HG03457 (cell line): ENCODE measurements at regions not wholly inside any gene's neighbourhood (a gene's known extent, or its start where the extent isn't known, plus 50 kb on each side); places are given as distances from the start of the nearest gene placed in this dataset.
"Not testable (repeated sequence)": the region's sequence is repeated elsewhere in the genome, so short reads cannot be mapped to it uniquely, and the experiment has no call there.

Experiments
- ATAC-seq: cut with Tn5 transposase; IDR thresholded peaks from one replicate; pipeline ENCODE4 v1.9.1; 2021; ENCODE audit warnings: moderate number of reproducible peaks; ENCODE audit not compliant: unreplicated experiment

DNA sequence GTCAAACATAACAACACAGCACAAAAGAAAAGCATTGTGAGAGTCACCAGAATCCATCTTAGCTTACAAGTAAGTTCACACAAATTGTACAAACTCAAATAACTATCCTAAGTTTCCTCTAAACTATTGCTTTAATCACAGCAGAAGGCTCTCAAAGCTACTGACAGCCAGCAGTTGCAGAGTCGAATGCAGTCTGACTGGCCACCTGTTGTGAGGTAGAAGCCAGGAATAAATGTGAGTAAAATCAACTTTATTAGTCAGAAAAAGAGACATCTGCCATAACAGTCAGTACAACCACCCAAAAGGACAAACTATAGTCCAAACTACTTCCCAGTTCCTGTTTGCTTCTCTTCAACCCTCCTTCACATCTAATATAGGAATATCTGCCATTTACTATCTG lies 231.7 kb upstream of the USP15 start:
- no peak for ATAC-seq

DNA sequence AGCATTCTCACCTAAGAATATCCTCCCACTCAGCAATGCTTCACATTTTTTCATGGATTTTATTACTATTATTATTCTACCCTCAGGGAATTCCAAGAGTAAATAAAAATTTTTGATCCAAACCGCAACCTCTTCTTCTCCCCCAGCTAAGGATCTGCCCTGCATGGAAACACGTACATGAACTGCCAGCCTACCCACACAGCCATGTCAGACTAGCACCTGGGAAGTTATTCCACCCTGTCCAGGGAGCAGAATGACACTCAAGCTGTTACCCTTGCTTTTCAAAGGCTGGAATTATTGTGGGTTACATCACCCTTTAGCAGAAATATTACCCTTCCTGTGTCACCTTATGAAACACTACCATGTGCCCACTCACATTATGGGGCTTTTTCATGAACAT lies 227.3 kb upstream of the USP15 start:
- no peak for ATAC-seq

DNA sequence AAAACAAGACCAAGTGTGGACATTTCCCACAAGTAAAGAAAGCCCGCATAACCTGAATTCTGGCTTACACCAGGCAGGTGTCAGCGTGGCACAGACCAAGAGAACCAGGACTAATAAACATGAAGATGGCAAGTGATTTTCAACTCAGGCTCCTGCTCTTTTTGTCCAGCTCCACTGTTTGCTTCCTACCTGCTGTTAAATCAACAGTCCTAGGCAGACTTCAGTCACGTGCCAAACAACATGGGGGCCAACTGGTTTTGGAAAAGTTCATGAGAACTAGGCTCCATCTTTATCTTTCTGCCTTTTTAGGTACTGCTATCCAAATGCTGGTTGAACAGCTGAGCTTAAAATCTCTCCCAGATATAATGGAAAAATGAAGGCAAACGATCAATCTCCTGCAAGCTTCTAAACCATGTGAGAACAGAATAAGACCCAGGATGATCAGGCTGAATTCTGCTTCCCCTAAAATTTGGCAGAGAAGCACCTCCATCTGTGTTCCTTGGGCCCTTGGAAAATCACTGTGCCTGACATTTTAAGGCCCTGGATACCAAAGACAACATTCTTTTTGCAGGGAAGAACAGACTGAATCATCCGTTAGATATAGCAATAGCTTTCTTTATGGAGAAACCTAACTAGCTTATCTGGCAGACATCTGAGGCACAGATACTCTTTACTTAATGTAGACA lies 215.6 kb upstream of the USP15 start:
- no peak for ATAC-seq

DNA sequence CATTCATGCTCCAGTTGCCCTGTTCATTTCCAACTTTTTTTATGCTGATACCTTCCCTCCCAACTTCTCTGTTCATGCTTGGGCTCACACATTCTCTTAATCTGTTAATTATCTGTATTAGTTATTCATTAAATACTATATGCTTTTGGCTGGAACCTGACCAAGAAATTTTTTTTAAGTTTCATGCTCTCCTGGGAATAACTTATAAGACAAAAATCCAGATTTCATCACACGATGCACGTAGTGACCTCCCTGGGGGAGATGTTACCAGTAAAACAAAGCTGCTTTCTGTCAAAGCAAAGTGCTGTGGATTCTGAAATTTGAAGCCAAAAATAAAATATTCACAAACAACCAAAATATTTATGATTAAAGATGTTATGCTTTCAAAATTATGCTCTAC lies 215.0 kb upstream of the USP15 start:
- no peak for ATAC-seq

DNA sequence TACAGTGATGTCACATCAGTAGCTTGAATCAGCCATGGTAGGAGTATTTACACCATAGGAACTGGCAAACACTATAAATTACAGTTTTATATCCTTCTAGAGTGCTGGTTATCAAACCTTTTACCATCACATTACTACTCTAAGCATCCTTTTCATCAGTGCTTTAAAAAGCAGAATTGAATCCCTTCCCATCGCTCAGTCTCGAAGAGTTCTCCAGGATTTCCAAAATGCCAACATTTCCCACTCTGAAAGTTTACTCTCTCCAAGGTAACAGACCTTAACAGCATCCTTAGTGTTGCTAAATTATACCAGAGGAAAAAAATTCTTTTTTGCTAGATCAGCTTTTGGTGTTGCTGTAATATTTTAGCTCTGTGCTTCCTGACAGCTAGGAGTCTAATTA lies 209.4 kb upstream of the USP15 start:
- no peak for ATAC-seq

DNA sequence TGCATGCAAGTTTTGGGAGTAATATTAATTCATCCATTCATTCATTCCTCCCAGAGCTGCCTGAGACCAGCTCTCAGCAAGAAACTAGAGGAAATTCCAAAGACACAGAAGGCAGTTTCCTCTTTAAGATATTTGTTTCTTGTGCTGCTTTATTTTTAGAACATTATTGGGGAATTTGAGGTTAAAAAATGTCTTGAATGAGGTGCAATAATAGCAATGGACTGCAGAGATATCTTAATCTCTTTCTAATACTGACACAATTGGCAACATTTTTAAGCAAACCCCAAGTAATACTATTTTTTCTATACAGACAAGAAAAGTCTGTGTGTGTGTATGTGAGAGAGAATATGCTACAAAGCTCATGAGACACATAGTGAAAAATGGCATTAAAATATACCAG lies 190.2 kb upstream of the USP15 start:
- no peak for ATAC-seq

DNA sequence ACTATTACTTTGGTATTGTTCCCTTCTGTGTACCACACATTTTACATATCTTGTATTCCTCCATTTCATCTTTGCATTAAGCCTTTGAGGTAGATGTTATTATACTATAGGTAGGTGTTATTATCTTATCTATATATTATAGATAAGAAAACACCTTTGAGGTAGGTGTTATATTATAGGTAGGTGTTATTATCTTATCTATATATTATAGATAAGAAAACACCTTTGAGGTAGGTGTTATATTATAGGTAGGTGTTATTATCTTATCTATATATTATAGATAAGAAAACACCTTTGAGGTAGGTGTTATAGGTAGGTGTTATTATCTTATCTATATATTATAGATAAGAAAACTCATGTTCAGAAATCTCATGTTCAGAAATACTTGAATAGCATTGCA lies 187.0 kb upstream of the USP15 start:
- not testable (repeated sequence) for ATAC-seq

DNA sequence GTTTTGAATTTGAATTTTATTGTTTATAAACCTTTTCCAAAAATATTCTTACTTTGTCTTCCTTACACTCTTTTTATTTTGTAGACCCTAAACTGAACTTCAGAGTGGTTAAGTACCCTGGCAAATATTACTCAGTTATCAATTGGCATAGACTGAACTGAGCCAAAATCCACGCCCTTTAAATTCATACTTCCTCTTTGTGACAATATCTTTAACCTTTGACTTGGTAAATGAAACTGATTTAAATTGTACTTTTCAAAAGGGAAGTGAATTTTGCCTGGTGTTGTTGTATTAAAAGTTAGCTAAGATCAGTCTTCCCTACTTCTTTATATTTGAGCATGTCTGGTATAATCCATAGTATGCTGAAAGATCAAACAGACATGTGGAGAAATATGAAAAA lies 184.3 kb upstream of the USP15 start:
- ATAC-seq, result no peak

DNA sequence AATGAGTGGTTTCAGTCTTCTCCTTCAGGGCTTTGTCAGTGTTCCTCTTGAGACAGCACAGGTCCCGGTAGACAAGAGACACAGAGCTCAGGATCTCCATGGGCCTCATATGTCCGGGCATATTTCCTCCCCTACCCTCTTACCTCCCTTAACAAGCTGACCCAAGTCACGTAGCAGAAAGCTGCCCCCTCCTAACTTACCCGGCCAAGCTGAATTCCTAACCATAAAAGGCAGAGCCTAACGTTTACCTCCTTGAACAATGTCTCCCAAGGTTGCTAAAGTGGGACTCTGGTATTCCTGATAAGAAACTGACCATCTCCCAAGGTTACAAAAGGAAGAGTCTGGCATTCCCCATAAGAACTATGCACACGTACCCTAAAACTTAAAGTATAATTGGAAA lies 182.2 kb upstream of the USP15 start:
- no peak for ATAC-seq

DNA sequence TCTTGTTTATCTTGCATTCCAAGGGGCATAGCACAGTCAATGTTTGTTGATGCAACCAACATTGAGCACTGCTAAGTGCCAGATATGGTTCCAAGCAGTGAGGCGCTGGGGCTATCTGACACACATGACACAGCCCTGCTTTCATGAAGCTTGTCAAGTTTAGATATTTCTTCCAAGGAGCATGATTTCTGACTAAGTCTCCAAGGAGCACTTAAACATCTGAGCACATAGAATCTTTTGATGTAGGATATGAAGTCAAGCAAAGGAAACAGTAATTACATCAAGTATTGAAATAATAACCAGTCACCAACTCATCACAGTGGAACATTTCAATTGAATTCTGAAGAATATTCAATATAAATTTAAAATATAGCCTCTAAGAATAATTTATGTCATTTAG lies 177.8 kb upstream of the USP15 start:
- ATAC-seq, result no peak

DNA sequence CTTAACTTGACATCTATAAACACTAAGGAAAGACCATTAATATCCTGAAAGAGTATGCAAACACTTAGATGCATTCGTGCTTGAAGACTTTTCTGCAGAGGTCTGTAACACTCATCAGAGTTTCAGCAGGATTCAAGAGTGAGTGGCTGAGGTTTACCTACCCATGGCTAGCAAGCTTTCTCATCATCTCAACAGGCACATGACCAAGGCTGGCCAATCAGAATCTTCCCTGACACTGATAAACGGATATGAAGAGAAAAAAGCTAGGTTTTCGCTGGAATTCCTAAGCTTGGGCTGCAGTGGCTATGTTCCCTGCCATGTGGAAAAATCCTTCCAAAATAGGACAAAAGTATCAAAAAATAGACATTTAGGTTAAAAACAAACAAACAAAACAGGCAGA lies 162.1 kb upstream of the USP15 start:
- no peak for ATAC-seq

DNA sequence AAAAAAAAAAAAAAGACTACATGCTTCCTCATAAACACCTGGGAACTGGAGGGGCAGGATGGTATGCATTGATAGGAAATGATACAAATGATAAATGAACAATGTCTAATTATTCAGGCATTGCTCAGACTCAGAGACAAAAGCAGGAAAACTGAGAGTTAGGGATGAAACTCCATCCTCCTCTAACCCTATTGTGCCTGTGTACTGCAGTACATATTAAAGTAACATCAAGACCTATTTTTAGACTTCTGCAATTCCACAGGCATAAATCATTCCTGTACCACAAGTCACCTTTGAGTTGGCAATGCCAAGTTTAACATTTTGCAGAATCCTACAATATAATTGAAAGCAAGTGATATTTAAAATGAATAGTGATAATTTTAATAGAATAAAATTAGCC lies 156.5 kb upstream of the USP15 start:
- ATAC-seq, result no peak

DNA sequence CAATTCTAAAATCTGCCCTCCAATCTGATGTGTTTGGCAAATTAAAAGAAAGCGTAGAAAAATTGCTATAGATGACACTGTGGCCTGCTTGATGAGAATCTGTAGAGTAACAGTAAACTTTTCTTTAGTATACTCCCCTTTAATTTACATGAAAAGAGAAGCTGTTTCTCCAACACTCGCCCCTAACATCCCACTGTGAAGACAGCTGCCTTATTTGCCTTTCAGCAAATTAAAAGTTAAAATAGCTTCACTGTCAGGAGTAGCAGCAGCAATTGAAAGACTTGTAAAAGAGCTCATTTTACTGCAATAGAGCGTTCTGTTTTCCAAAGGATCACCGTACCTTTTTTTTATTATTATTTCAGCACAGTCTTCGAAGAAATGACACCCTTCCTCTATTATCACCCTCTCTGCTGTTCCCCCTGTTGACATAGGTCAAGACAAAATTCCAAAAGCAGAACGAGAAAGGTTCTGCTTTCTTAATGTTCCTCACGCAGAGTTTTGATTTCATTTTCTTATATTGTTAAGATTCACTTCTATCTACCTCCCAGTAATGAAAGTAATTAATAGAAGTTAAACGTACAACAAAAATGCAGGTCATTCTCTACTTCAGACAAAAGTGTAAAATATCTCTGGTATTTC lies 153.5 kb upstream of the USP15 start:
- no peak for ATAC-seq

DNA sequence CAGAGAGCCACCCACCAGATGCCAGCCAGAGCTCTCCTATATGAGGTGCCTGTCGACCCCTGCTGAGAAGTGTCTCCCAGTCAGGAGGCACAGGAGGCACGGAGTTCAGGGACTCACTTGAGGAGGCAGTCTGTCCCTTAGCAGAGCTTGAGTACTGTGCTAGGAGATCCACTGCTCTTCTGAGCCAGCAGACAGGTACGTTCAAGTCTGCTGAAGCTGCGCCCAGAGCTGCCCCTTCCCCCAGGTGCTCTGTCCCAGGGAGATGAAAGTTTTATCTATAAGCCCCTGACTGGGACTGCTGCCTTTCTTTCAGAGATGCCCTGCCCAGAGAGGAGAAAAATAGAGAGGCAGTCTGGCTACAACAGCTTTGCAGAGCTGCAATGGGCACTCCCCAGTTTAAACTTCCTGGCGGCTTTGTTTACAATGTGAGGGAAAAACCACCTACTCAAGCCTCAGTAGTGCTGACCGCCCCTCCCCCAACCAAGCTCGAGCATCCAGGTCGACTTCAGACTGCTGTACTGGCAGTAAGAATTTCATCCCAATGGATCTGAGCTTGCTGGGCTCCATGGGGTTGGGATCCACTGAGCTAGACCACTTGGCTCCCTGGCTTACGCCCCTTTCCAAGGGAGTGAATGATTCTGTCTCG lies 146.7 kb upstream of the USP15 start:
- no peak for ATAC-seq

DNA sequence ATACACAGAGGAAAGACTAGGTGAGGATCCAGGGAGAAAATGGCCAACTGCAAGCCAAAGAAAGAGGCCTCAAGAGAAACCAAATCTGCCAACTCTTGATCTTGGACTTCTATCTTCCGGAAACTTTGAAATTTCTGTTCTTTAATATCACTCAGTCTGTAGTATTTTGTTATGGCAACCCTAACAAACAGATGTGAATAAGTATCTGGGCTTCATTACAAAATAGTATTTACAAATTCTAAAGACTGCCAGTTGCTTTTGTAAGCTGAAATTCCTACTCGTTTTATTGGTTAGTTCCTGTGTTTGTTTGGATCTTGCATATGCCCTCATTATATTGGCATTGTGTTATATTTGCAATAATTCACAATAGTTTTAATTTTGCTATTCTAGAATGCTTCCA lies 143.2 kb upstream of the USP15 start:
- no peak for ATAC-seq

DNA sequence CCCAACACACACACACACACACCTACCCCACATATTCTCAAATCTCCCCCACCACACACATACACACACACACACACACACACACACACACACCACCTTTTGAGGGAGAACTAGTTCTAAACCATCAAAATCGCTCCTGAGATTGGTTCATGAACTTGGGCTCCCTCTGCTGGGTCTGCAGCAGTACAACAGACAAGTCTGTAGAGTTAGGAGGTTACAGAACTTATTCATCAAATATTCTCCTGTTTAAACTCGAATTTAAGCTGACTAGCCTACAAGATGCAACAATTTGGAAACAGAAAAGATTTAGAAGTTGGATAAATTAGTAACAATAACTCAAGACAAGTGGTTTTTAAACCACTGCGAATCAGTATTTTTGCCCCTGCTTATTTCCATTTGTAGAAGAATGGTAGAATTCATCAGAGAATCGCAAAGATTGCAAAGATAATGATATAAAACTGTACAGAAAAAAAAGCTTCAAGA lies 136.4 kb upstream of the USP15 start:
- no peak for ATAC-seq

DNA sequence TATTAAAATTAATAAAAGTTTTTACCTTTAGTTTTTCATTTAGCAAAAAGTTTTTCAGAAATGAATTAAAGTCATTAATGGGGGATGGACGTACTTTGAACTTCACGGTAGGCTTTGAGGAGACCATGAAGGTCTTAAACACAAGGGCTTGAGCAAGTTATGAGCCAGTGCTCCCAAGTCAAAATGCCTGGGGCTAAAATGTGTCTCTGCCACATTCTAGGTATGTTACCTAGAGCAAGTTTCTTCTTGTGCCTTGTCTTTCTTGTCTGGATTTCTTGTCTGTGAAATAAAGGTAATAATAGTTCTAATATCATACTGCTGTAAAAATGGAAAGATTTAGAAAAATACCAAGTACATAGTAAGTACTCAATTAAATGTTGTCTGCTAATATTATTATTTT lies 132.7 kb upstream of the USP15 start:
- ATAC-seq, result no peak

DNA sequence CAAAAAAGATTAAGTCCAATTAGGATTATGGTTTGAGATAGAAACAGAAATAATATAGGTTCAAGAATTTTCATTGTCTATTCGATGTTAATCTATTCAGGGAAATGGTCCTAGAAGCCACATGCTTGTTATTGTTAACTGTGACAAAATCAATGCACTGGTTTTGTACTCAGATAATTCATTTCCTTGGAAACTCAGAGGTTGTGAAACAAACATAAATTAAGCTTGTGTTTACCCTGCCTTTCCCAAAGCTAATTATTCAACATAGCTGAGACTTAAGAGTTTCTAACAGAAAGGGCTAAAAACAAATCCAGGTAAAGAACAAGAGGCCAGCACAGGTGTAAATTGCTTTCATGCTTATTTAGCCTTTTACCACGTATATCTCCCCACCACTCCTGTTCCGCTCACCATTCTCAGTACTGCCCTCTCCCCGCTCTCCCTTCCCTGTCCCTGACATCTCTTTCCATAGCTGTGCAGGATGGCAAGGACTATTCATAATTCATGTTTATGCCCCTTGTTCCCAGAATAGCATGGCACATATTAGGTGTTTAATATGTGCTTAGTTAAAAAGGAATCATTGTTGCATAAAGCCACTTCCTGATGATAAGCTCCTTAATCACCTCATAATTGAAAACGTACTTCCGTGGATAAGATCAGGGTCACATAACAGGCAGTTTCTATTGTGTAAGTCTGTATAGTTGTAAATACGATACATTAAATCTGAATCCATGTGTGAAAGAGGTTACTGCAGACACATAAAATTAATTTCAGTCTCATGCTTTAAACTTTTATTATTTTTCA lies 131.8 kb upstream of the USP15 start:
- ATAC-seq, result no peak

DNA sequence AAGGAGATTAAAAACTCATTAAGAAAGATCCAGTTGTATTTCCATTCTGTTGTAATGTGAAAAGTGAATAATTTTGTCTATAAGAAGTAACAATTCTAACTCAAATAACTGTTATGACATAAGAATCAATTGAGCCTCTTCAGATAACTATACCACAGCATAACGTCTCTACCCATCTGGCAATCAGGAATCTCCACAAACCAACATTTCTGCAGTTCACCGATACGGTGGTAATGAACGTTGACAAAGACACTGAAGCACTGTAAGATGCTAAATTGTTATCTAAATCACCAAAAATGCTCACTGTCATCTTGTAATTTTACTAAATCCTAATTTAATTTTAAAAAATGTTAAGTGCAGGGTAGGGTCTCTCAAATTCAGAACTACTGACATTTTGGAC lies 130.9 kb upstream of the USP15 start:
- no peak for ATAC-seq

DNA sequence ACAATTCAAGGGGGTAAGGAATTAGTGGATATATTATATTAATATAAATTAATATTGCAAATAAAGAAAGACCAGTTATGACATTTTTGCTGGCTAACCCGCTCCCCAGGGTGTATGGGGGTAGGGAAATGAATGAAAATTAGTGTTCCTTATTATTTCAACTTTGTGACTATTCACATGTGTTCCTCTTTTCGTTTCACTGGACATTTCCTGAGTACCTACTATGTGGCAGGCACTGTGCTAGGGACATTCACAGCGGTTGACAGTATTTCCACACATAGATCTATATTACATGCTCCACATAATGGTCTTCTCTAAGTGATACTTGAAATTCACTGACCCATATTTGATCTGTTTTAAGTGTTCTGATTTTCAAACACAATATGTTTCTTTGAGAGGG lies 129.8 kb upstream of the USP15 start:
- no peak for ATAC-seq

DNA sequence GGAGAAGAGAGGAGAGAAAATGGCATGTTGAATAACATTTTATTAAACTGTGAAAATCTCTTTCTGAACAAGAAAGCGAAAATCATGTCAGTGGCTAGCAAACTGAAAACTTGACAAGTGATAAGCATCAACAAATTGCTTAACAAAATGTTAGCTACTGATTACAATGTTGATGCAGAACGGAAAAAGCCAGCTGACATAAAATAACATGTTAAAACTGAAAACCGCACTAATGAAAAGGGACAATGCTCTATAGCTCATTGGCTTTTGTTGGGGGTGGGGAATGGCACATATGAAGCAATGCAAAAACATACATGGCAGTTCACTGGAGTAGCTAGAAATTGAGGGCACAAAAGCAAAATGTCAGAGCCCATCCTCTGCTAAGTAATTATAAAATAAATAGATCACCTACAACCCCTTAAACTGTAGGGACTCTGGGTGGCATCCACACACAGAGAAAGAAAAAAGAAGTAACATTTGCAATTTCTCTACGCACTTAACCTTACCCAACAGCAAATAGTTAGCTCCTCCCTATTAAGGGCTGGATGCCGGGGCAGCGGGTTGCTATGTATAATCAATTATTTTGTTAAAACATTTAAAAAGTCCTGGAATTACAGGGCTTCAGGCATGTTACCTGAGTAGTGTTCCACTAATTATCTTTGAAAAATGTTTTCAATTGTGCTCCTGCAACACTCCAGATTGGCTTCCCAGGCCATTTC lies 129.2 kb upstream of the USP15 start:
- ATAC-seq, result no peak
